NCI-H1694 (cell line): ENCODE measurements at regions not wholly inside any gene's neighbourhood (a gene's known extent, or its start where the extent isn't known, plus 50 kb on each side); places are given as distances from the start of the nearest gene placed in this dataset.
"Not testable (repeated sequence)": the region's sequence is repeated elsewhere in the genome, so short reads cannot be mapped to it uniquely, and the experiment has no call there.

Source experiments
- DNase-seq: peaks from one replicate; lab custom pipeline; 2025; lab: John Stamatoyannopoulos, UW

DNA sequence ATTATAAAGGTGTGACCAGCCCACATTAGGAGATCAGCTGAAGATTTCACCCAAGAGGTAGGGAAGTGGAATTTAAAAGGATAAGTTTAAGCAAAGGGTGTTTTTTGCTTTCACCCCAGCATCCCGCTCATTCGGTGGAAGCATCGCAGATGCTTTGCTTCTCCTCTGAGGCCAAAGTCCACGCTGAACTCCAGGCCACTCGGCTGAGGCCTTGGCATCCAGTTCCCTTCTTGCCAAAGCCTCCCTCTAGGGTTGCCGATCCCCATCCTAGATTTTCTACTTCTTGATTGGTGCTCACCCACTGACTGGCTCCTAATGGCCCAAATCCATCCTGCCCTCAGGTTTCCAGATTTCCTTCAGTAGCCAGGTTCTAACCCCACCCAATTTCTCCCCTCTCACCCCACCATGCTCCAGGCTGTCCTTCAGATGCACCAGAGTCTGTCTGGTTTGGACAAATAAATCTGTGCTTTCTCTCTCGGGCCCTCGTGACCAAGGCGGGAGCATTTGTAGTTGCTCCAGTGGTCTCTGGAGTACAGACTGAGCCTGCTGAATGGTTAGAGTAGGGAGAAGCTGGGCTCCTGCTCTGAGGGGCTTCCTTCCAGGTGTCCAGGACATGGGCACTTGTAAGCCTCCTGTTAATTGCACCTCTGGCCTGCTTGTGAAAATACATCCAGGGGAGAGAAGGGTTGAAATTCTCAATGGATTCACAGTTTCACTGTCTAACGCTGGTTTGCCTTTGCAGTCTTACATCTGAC is 193.2 kb downstream of the C1orf94 start:
- DNase-seq = no peak

DNA sequence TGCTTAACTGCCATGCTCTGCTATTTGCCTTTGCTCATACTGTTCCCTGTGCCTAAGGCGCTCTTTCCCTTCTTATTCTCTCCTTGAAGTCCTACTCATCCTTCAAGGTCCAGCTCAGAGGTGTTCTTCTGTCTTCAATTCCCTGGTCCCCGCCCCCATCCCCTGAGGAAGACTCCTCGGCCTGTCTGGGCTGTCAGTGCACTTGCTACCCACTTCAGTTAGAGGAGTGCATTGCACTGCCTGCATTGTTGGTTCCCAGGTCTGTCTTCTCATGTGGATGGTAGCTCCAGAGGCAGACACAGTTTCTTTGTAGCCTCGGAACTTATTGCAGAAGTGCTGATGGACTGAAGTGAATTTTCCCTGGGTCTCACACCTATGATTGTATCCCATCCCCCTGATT is 194.0 kb downstream of the C1orf94 start:
- DNase-seq = no peak

DNA sequence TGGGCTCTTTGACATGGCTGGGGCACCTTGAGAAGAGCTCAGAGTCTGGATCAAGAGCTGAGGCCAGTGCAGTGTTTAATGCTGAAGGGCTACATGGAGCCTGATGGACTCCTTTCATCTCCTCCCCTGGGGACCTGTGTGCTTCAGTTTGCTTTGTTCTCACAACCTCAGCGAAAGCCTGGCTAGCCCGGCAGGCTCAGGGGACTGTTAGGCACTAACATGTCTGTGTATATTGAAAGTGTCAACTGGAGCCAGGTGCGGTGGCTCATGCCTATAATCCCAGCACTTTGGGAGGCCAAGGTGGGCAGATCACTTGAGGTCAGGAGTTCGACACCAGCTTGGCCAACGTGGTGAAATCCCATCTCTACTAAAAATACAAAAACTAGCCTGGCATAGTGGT is 194.5 kb downstream of the C1orf94 start:
- DNase-seq = not testable (repeated sequence)

DNA sequence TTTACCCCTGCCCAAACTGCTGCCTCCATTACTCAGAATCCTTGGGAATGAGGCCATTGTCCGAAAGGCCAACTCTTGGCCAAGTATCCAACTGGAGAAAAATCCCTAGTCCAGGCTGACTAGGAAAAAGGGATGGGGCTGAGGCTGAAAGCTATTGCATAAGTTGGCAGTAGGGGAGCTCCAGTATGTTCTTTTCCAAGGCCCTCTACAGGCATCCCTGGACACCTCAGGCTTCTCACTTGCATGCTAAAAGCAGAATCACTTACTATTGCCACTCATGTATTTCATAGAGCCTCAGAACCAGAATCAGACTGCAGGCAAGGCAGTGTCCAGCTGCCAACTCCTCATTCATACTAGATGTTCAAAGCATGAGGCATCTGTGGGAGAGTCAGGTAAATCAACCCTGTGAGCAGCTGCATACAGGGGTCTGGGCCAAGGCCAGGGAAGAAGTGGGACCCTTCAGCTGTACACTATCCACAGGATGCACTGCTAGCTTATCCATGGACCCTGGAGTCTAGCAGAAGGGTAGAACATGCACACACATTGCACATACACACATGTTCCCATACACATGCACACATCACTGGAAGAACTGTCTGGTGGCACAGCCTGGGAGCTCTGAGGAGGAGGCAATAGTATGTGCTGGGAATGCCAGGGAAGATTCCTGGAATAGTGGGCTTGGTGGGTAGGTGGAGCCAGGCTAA is 195.3 kb downstream of the C1orf94 start:
- no peak for DNase-seq

DNA sequence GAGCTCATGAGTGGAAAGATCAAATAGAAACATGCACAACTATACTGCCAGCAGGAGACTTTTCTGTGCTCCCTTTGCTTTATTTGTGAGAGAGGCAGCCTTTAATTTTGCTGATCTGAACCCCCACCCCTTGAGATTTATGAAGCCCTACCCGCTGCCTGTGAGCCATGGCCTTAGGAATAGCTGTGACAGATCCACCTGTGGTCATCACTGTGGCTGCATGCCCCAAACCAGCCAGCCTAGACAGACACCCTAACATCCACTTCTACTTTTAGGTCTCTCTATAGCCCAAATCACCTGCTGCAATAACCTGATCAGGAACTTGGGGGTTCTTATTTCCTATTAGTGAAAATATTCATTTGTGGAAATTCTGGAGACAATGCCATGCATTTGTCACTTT is 196.2 kb downstream of the C1orf94 start:
- DNase-seq = no peak

DNA sequence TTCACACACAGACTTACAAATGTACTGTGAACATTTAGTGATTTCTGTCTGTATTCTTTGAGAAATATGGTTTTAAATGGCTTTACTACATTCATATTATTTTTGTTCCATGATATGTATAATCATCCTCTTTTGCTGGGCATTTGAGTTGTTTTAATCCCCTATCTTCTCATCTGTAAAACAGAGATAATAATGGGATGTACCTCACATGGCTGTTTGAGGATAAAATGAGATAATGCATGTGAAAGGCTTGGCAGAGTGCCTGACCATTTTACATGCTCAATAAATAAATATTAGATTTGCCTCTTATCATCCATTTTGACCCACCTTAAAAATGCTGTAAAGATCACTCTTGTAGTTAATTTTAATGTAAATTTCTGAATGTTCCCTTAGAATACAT is 197.2 kb downstream of the C1orf94 start:
- DNase-seq = no peak

DNA sequence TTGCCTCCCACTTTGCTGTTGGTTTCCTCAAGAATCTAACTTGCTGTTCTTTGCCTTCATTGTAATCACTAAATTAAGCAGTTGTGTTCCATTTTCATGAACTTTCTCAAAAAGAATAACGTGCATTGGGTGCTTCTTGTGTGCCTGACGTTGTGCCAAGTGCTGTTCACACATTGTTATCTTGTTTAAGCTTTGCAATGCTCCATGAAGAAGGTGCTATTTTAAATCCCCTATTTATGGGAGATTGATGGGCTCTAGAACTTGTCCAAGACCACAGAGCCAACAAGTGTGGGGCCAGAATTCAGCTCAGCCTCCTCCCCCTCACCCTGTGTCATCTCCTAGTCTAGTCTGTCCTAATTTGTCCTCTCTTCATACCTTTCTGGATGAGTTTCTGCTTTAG is 199.8 kb downstream of the C1orf94 start:
- no peak for DNase-seq

DNA sequence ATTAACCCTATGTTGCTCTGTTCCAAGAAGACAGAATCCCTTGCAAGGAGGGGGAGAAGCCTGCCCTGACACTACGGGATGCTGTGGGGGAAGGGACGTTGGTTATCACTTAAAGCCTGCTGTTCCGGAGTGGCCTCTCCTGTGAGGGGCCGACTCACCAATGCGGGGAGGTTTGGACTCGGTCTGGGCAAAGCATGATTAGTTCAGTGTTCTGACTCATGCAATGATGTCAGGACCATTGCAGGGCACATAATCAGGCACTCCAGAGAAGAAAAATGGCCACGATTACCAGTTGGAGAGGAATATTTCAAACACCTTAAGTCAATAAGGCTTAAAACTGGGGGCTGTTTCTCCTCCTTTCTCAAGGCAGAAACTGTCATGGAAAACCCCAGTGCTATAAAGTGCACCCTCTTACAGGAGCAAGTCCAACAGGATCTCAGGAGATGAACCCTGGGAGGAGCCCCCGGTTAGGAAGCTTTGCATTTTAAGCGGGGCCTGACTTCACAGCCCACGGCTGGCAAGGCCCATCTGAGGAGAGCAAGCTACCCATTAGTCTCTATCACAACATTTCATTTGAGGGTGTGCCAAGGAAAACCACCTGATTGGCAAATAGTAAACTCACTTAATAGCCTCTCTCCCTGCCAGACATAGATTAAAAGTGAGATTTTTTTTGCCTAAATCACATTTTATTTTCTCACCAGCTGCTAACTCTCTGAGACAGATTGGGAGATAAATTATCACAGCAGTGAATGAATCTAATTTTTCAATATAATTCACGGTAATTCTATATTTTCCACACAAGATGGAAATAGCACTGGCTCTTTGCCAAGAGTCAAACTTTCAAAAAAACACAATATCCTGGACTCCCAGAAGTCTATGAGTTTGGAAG is 202.5 kb downstream of the C1orf94 start:
- DNase-seq = peak; percentile 61

DNA sequence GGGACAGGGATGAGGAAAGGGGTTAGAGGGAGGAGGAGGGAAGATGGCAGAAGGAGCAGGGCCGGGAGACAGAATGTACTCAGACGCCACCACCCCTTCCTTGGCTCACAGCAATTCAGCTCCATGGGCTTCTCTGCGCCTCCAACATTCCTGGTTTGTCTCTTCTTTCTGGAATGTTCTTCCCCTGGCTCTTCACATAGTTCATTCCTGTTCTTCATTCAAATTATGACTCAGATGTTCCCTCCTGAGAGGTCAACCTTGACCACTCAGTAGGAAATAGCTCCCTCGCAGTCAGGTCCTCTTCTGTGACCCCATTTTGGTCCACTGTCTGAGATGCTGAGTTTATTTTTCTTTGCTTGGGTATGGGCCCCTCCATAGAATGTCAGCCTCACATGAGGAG is 203.2 kb downstream of the C1orf94 start:
- no peak for DNase-seq

DNA sequence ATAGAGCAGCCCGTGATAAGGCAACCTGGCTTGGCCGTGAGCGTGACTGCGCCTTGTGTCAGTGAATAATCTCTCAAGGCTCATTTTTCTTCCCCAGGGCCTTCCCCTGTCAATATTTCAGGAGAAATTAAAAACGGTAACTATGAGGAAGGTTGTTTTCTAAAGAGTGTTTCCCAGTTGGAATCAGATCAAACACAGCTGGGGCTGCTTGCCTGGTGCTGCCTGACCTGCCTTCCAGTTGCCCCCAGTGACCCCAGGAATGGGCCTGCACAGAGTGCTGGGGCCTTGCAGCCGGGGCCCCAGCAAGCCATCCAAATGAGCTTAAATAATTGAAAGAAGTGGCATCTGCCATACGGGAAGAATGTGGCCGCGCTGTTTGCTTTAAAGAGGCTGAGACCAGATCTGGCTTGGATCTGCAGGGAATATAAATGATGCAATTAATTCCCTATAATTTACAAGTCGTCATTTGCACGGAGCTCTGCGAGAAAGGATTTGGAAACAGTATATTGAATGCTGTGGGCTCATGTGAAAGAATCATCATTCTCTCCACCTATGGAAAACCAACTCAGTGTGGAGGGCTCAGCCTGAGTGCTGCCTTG is 203.9 kb downstream of the C1orf94 start:
- peak; percentile 15 for DNase-seq

DNA sequence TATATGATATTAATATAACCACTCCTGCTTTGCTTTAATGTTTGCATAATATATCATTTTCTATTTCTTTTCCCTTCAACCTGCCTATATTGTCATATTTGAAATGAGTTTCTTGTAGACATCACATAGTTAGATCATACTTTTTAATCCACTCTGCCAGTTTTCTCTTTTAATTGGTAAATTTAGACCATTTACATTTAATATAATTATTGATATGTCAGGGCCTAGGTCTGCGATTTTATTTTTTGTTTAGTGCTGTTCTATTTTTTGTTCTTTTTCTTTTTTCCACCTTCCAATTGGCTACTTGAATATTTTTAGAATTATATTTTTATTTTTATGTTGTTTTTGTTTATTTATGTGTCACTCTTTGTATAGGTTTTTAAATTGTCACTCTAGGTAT is 213.3 kb downstream of the C1orf94 start:
- no peak for DNase-seq

DNA sequence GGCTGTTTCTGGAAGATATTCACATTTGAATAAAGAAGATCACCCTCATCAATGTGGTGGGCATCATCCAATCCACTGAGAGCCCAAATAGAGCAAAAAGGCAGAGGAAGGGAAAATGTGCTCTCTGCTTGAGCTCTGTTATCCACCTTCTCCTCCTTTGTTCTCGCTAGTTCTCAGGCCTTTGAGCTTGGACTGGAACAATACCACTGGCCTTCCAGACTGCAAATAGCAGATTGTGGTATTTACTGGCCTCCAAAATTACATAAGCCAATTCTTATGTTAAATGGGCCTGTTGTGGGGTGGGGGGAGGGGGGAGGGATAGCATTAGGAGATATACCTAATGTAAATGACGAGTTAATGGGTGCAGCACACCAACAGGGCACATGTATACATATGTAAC is 219.3 kb downstream of the C1orf94 start:
- DNase-seq = no peak

DNA sequence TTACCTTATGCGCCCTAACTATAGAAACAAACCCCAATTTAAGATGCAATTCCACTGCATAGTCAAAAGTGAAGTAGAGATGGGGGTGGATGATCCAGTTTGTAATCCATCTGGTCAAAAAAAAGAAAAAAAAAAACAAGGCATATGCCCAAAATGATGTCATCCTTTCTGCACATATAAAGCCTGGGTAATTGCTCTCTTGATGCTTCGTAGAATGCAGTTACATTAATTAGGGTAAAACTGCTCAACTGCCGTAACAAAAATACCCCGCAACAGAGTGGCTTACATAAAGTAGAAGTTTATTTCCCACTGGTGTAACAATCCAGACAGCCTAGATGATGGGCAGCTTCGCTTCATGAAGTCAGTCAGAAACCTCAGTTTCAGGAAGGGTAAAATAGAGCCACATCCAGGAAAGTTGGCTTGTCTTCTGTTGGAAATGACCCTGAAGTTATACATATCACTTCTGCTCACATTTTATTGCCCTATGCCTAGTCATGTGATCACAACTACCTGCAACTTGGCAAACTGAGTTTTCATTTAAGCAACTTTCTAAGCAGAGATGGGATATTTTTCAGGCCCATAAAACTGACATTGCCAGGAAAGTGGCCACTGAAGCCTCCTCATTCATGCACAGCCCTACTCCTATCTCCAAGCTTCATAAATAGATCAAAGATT is 221.7 kb downstream of the C1orf94 start:
- peak; percentile 27 for DNase-seq

DNA sequence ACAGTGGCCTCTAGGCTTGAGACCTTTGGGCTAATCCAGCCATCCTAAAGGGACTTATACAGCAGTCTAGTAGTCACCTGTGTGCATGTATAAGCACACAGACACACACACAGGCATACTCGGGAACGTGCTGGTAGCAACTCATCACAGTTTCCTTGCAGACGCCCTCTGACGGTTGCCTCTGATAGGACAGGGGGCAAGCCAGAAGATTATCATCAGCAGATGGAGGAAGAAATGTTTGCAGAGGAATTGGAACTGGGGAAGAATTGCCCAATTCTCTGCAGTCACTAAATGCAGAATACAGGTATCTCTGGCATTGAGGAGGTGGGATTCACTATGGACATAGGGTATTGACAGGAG is 222.2 kb downstream of the C1orf94 start:
- no peak for DNase-seq

DNA sequence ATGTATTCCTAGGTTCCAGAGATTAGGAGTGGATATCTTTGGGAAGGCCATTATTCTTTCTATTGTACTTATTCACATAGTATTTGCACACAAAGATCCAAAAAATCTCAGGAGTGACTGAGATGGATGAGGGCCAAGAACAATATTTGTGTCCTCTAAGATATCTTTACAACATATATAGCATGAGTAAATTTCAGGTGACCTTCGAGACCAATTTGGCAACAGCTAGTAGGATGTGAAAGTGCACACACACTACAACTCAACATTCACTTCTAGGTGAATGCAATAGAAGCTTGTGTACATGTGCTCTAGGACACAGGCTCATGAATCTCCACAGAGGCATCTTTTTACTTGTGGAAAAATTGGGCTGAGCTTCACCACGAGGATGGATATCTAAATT is 224.0 kb downstream of the C1orf94 start:
- DNase-seq = no peak

DNA sequence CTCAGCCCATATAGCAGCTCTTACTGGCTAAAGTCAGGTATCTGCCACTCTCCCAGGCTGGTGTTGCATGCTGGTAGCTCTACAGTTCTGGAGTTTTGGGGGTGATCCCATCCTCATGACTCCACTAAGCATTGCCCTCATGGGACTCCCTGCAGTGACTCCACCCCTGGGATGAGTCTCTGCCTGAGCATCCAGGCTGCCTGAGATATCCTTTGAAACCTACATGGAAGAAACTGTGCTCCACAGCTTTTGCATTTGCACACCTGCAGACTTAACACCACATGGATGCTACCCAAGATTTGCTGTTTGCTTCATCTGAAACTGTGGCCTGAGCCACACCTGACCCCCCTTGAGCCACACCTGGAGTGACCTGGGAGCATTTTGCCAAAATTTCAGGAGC is 226.4 kb downstream of the C1orf94 start:
- no peak for DNase-seq

DNA sequence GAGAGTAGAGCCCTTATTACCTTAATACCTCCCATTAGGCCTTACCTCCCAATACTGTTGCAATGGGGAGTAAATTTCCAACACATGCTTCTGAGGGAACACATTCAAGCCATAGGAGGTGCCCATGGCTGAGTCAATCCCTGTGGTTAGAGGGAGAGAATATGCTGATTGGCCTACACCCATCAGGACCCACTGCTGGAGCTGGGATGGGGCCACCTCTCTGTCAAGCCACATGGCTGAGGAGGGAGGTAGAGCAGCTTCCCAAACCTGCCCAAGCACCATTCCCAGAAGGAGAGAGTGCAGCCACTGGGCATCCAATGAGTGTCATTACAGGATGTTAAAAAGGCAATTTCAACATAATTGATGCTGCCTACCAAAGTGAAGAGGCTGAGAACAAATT is 228.1 kb downstream of the C1orf94 start:
- no peak for DNase-seq

DNA sequence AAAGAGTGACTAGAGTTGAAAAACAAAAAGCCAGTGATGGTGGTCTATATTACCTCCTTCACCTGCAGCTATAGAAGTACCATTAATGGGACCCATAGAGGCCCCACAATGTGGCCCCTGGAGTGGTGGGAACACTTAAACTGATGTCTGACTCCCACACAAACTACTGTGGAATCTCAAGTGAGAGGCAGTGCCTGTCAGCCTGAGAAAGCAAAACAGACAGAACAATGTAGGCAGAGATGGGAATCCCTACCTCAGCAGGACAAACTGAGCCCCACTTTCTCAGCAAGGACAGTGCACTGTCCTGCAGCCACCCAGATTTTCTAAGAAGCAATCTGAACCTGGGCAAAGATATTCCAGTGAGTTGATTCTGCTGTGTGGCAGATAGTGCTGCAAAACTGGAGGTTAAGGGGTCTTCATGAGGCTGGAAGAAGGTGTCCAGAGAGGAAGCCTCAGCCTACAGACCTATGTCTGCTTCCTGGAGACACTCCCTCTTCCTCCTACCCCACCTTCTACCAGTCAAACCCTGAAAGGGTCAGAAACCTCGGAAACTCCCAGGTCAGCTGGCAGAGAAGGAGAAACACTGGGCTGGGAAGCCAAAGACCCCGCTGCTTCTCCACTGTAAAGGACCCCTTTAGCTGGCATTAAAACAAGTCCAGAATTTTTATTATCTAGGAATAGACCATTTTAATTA is 228.7 kb downstream of the C1orf94 start:
- DNase-seq = no peak

DNA sequence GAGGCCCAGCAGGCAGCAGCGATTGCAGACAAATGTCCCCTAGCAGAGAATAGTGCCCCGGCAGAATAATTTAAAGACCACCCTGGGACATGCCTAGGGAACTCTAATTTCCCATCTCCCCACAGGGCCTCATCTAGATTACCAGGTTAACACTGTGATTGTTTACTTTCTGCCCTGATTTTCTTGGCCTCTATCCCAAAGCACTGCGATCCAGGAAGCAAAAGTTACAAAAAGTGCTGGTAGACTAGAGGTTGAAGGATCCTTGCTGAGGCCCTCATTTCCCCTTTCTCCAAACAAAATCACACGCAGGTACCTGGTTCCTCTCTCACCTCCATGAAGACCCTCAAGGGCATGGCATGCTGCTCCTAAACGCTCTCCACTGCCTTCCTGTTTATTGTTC is 229.7 kb downstream of the C1orf94 start:
- DNase-seq = no peak

DNA sequence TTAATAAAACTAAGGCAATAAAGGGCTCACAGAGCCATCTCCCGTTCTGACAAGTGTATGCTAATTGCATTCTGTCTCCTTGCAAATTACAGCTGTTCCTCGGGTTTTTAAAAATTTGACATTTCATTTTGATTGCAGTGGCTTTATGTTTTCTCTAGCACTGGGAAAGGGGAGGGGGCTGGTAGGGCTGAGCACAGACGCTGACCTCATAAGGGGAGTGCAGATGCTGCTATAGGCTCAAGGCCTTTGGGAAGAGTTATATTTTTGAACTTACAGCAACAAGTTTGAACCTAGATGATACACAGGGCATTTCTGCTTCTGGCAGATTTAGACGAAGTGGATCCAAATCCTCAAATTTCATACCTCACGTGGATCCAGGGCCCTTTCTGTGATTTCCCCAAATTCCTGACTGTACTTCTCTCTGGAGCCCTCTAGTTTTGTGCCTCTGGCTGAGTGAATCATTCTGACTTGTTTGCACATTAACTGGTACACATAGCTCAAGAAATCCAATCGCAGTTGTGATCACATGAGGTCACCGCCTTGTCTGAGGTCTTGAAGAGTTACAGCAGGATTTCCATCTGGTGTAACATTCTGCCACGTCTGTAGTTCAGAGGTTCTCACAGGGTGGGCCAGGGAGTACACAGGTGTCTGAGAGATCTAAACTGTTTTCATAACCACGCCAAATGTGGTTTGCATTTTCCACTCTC is 230.3 kb downstream of the C1orf94 start:
- DNase-seq = peak; percentile 16

DNA sequence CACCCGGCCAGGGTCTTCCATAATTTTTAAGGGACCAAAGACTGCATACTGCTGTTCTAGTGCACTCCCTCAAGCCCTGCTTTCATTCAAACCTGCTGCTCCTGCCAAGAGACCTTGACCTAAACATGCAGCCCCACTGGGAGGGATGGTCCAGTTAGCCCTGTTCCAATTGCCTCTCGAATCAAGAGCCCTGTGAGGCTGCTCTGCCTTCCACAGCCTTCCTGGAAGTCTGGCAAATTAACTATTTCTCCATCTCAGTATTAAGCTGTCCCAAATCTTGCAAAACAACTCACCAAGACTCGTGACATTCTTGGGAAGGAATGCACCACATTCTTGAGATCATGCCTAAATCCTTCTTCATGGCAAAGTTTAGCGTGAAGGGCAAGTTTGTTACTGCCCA is 231.3 kb downstream of the C1orf94 start:
- DNase-seq = no peak
